Midbrain (tissue), 1 donor: ENCODE measurements at regions not wholly inside any gene's neighbourhood (a gene's known extent, or its start where the extent isn't known, plus 50 kb on each side); places are given as distances from the start of the nearest gene placed in this dataset.
"Not testable (repeated sequence)": the region's sequence is repeated elsewhere in the genome, so short reads cannot be mapped to it uniquely, and the experiment has no call there.

Source experiments
- DNase-seq: peaks from one replicate; lab custom pipeline; 2025; lab: John Stamatoyannopoulos, UW

DNA sequence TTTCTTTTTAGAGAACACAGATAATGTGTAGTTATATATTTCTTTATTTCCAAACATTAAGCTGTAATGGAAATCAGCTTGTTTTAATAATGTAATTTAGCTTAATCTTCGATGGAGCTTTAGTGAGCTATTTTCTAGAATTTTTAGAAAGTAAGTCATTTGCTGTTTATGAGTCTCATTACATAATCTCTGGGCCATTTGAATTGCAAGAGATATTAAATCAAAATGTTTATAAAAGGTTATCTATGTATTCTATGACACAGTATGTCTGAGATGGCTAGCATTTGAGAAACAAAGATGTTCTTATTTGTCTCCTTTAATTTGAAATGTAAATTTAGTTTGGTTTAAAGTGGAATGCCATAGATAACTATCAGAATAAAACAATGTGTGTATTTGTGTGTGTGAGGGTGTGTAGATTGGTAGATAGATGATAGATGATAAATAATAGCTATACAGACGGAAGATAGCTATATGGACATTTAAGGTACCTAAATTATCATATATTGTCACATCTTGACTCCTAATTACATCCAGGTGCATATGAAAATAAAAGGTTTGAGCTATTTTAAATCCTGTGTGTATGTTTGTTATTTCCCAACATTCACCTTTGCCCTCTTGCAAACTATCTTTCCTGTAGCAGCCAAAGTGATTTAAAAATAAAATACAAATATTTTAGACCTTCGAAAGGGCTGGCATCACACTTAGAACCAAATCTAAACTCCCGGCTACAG lies 478.0 kb upstream of the KLF6 start:
- DNase-seq, result no peak

DNA sequence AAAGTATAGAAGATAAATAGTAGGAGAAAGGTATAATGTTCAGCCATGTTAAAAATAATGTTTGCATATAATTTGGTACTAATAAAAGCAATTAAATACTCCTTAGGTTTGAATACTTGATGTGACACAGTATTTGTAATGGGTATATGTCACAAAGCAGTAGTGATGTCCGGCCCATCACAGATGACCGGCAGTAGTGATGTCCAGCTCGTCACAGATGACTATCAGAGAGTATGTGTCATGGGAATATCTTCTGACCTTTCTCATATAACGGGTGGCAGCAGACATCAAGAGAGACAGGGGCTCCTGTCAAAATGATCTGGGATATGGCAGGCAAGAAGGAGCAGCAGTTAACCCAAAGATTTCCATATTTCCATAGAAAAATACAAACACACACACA lies 477.4 kb upstream of the KLF6 start:
- no peak for DNase-seq

- no peak for DNase-seq
Measured at GRCh38 chr10:4260483-4261124, 475.6 kb upstream of the KLF6 start.

DNA sequence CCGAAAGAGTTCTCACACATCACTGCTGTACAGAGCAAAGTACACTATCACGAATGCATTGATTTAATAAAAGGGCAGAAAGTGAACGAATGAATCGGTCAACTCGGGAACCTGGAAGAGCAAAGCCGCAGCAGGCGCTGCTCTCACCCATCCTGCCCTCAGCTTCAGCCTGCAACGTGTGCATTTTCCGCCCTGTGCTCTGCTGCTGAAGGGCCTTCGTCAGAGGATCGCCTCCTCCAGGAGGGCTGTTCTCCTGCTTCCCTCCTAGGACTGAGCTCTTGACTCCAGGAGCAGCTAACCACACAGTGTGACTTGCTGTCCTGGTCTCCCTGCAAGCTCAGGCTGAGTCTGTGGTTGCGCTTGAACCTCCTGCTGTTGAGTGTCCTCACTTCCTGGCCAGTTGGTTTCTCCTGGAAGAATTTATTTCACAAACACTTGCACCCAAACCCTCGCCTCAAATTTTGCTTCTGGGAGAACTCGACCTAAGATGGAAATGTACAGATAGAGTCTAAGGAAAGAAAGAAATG lies 473.0 kb upstream of the KLF6 start:
- no peak for DNase-seq

DNA sequence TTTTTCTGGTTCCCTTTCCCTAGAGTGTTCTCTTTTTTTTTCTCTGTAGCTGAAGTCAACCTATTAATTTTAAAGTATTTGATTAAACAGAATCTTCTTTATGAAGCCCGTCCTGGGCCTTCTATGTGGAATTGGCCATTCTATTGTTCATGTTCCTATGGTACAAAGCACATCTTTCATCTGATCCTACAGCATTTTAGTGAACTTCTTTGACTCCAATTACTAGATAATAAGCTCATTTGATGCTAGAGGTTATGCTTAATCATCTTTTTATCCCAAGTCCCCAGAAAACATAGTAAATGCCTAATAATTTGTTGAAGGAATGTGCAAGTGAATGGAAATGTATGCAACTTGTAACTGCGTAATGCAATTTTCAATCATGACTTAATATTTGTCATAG lies 472.0 kb upstream of the KLF6 start:
- no peak for DNase-seq

GRCh38 chr10:4255751-4256150 lies 470.7 kb upstream of the KLF6 start:
- no peak for DNase-seq

DNA sequence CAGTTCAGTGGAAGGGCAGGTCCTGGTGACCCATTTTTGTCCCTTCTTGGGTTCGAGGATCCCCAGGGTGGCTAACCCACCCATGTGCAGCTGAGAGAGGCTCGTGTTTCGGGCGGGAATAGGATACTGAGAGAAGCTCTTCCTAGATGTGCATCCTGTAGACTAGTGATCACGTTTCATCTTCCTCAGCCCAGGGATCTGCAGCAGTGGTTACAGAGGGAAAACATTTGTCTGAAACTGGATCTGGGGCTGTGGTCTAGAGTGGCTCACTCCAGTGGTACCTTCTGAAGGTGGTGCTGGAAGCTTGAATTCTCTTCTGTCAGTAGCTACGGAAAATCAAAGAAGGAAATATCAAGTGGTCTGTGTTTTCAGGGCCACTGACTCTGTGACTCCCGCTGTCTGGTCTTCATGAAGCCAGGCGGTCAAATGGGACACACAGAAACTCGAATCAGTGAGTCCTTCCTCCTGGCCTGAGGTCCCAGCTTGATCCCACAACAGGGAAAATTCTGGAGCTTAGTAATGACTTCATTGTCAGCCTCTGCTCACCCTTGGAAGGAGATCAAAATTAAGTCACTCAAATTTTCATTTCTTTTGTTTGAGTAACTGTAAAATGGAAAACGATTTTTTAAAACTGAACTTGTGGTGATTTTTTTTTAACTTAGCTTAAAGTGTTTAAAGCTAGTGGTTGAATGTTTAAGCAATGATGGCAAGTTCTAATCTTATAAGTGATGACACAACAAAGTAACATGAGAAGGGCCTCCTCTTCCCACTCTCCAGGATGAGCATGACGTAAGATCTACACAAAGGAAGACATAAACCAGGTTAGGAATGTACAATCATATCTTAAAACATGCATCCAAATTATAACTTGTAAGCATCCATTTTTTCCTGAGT lies 469.3 kb upstream of the KLF6 start:
- no peak for DNase-seq

- no peak for DNase-seq
Measured at GRCh38 chr10:4252701-4253100, 467.7 kb upstream of the KLF6 start.

DNA sequence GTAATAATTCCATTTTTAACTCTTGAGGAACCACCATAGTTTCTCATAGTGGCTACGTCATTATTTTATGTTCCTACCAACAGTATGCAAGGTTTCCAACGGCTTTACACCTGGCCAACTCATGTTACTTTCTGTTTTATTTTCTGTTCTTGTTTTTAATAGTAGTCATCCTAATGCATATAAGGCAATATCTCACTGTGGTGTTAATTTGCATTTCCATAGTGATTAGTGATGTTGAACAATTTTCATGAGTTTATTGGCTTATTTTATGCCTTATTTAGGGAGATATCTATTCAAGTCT lies 465.5 kb upstream of the KLF6 start:
- DNase-seq, result no peak

GRCh38 chr10:4249841-4250586 lies 465.0 kb upstream of the KLF6 start:
- DNase-seq, result no peak

GRCh38 chr10:4247379-4247778 lies 462.4 kb upstream of the KLF6 start:
- DNase-seq, result no peak

- DNase-seq, result no peak
Measured at GRCh38 chr10:4246881-4247358, 461.9 kb upstream of the KLF6 start.

GRCh38 chr10:4243651-4244050 lies 458.6 kb upstream of the KLF6 start:
- no peak for DNase-seq

DNA sequence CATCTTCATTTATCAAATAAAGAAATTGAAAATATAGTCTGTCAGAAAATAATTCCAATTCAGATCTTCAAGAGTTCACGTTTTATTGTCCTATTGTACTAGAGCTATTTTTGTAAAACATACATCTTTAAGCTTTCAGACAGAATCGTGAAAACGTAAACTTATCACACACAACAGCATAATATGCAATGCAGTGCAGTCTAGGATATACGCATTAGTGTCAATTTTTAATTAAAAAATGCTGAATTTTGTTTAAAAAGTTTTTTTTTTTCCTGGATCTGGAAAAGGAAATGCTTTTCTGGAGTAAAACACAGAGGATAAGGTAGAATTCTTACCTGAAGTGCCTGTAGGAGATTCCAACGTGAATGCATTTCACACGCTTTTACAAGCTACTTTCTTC lies 458.2 kb upstream of the KLF6 start:
- DNase-seq, result no peak

DNA sequence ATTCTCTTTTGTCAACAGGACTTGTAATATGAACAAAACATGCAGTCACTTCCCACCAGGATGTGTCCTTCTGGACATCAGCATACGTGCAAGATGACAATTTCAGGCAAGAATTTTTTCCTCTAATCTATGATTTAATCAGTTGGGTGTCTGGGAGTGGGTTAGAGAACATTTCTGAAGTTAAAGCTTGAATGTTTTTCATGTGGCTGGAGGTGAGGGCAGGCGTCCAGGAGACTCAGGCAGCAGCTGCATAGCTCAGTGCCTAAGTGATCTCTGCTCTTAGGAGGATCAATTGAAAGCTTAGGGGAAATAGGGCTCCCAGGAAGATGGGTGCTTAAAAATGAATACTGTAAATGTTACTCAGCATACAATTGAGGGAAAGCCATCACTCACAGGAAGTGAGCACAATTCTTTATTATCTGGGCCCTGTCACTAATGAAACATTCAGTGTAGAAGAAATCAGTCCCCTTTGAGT lies 457.6 kb upstream of the KLF6 start:
- DNase-seq, result no peak

- DNase-seq, result no peak
Measured at GRCh38 chr10:4241724-4242345, 456.8 kb upstream of the KLF6 start.

GRCh38 chr10:4240608-4241197 lies 455.7 kb upstream of the KLF6 start:
- no peak for DNase-seq

DNA sequence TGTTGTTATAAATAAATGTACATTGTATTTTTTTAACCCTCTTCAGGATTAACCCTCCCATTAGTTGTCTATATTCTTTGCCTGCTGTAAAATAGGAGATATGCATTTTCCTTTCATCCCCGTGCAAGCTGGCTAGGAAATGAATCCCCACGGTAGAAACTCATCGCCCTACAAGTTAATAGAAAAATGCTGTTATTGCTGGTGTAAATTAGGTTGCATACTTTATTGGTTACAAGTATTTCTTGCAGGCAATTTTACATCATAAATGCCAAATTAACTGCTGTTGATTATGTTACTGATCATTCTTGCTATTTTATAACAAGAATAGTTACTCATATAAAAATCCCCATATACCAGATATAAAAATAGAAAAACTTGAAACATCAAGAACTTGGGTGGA lies 454.2 kb upstream of the KLF6 start:
- no peak for DNase-seq

GRCh38 chr10:4236905-4237304 lies 451.9 kb upstream of the KLF6 start:
- DNase-seq, result not testable (repeated sequence)

GRCh38 chr10:4234661-4235060 lies 449.7 kb upstream of the KLF6 start:
- DNase-seq, result no peak

DNA sequence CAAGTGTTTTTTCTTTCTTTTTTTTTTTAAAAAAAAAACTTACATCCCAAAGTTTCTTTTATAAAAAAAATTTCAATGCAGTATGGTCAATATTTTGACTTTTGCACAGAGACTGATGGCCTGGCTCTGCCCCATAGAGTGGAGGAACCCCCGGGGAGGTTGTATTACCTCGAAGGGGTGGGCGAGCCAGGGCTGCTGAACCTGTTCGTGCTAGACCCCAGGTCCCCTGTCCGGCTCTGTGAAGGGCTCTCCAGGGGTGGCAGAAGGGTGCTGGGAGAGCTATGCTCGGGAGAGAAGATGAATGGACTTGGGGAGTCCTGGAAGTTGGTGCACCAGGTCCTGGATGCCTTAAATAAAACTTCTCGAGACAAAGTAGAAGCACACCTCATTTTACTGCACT lies 446.4 kb upstream of the KLF6 start:
- DNase-seq, result no peak
